Trophoblast cell (in vitro differentiated cells and primary cell): ENCODE measurements at regions not wholly inside any gene's neighbourhood (a gene's known extent, or its start where the extent isn't known, plus 50 kb on each side); places are given as distances from the start of the nearest gene placed in this dataset.

Experiments used
- DNase-seq, 2 donors: peaks; one replicate each; pipeline ENCODE4 v3.0.0-alpha.2; 2016
- H2AFZ ChIP-seq: 2 replicates; pipeline ENCODE4 v1.6.1; 2013; ENCODE audit warnings: low read length, moderate library complexity, mild to moderate bottlenecking; ENCODE audit not compliant: insufficient read depth, poor library complexity
- H2AK5ac ChIP-seq: 2 replicates; pipeline ENCODE4 v1.6.1; 2013; ENCODE audit warnings: mild to moderate bottlenecking, low read length
- H2BK120ac ChIP-seq: 2 replicates; pipeline ENCODE4 v1.6.1; 2013; ENCODE audit warnings: low read length, mild to moderate bottlenecking, moderate library complexity; ENCODE audit not compliant: insufficient read depth, poor library complexity
- H2BK12ac ChIP-seq: 2 replicates; pipeline ENCODE4 v1.6.1; 2013; ENCODE audit warnings: mild to moderate bottlenecking, low read length, moderate library complexity
- H2BK5ac ChIP-seq: 2 replicates; pipeline ENCODE4 v1.6.1; 2013; ENCODE audit warnings: low read length, low read depth, moderate library complexity, mild to moderate bottlenecking; ENCODE audit not compliant: poor library complexity
- H3K14ac ChIP-seq: 2 replicates; pipeline ENCODE4 v1.6.1; 2013; ENCODE audit warnings: mild to moderate bottlenecking, low read length
- H3K18ac ChIP-seq: 2 replicates; pipeline ENCODE4 v1.6.1; 2013; ENCODE audit warnings: mild to moderate bottlenecking, low read length
- H3K23ac ChIP-seq: 2 replicates; pipeline ENCODE4 v1.6.1; 2013; ENCODE audit warnings: low read length
- H3K27ac ChIP-seq: 2 replicates; pipeline ENCODE4 v1.5.1; 2013; ENCODE audit warnings: low read depth, mild to moderate bottlenecking, inconsistent platforms, low read length, moderate library complexity
- H3K27me3 ChIP-seq: 2 replicates; pipeline ENCODE4 v1.6.1; 2013; ENCODE audit warnings: inconsistent platforms, mild to moderate bottlenecking, low read length, moderate library complexity; ENCODE audit not compliant: insufficient read depth
- H3K36me3 ChIP-seq, 2 experiments: 1 replicate in 1 of 2; 2 replicates in 1 of 2; pipeline ENCODE4 v1.6.1; 2013; ENCODE audit warnings: low read length in 2 of 2, mild to moderate bottlenecking in 2 of 2, moderate library complexity in 1 of 2; ENCODE audit not compliant: insufficient read depth in 2 of 2, control insufficient read depth in 1 of 2
- H3K4ac ChIP-seq: 2 replicates; pipeline ENCODE4 v1.6.1; 2013; ENCODE audit warnings: low read depth, mild to moderate bottlenecking, low read length, moderate library complexity
- H3K4me1 ChIP-seq, 2 experiments: 1 replicate in 1 of 2; 2 replicates in 1 of 2; pipeline ENCODE4 v1.6.1; 2013; ENCODE audit warnings: low read length in 2 of 2, mild to moderate bottlenecking in 2 of 2, moderate library complexity in 1 of 2; ENCODE audit not compliant: insufficient read depth in 2 of 2, control insufficient read depth in 1 of 2
- H3K4me2 ChIP-seq: 2 replicates; pipeline ENCODE4 v1.6.1; 2013; ENCODE audit warnings: inconsistent platforms, mild to moderate bottlenecking, low read length, moderate library complexity
- H3K4me3 ChIP-seq: 2 replicates; pipeline ENCODE4 v1.5.1; 2013; ENCODE audit warnings: mild to moderate bottlenecking, low read depth, low read length, inconsistent platforms
- H3K79me1 ChIP-seq: one replicate; pipeline ENCODE4 v1.6.1; 2013; ENCODE audit warnings: low read length
- H3K79me2 ChIP-seq: 2 replicates; pipeline ENCODE4 v1.6.1; 2013; ENCODE audit warnings: low read length, mild to moderate bottlenecking; ENCODE audit not compliant: control insufficient read depth, insufficient read depth, poor library complexity
- H3K9ac ChIP-seq: 2 replicates; pipeline ENCODE4 v1.6.1; 2013; ENCODE audit warnings: mild to moderate bottlenecking, low read length
- H3K9me3 ChIP-seq: 2 replicates; pipeline ENCODE4 v1.6.1; 2013; ENCODE audit warnings: low read depth, mild to moderate bottlenecking, control low read depth, inconsistent platforms, low read length; ENCODE audit not compliant: insufficient read depth
- H4K12ac ChIP-seq: 2 replicates; pipeline ENCODE4 v1.6.1; 2013; ENCODE audit warnings: low read depth, mild to moderate bottlenecking, low read length, moderate library complexity
- H4K8ac ChIP-seq: 2 replicates; pipeline ENCODE4 v1.6.1; 2013; ENCODE audit warnings: low read depth, mild to moderate bottlenecking, low read length, moderate library complexity
- H4K91ac ChIP-seq: one replicate; pipeline ENCODE4 v1.6.1; 2013; ENCODE audit warnings: low read depth, mild to moderate bottlenecking, low read length, moderate library complexity
- WGBS: extraction: QIAGEN DNeasy Blood & Tissue Kit; methylation state at CpG from one replicate; pipeline ENCODE4 v1.1.7; 2013; ENCODE audit warnings: missing lambda C conversion rate; ENCODE audit not compliant: insufficient read length, insufficient coverage; ENCODE audit errors: extremely low coverage; 5-methylcytosine and 5-hydroxymethylcytosine counted together

- Histone ChIP-seq H3K23ac (no peak overlapping the region), H3K79me1 (no peaks in the 10 kb centered on the region), H2BK120ac (no peak overlapping the region), H3K79me2 (no peaks in the 10 kb centered on the region), H4K91ac (no peak overlapping the region), H3K18ac (no peak overlapping the region), H2AK5ac (no peak overlapping the region), H4K12ac (no peak overlapping the region), H3K27me3 (no peaks in the 10 kb centered on the region), H3K4me2 (no peak overlapping the region), H3K4me1 (no peaks in the 10 kb centered on the region), H4K8ac (no peak overlapping the region), H3K27ac (no peak overlapping the region), H3K9me3 (peaks cover 9% of the 10 kb centered on the region), H2BK12ac (no peak overlapping the region), H3K36me3 (no peaks in the 10 kb centered on the region), H3K4me3 (no peak overlapping the region), H3K14ac (no peak overlapping the region), H3K9ac (no peak overlapping the region), H2AFZ (no peak overlapping the region), H2BK5ac (no peak overlapping the region), H3K4ac (no peak overlapping the region)
- no peak for DNase-seq
- no CpG with 5 or more reads among the region's 2 CpGs for WGBS
Measured at GRCh38 chr1:30452925-30453324, 270.5 kb downstream of the MATN1 start.

GRCh38 chr1:30452170-30452569, 271.2 kb downstream of the MATN1 start:
- no peak for DNase-seq
- Histone ChIP-seq H2BK5ac (no peak overlapping the region), H3K27ac (no peak overlapping the region), H3K9me3 (peaks cover 9% of the 10 kb centered on the region), H2BK12ac (no peak overlapping the region), H4K91ac (no peak overlapping the region), H3K4me3 (no peak overlapping the region), H4K8ac (no peak overlapping the region), H2BK120ac (no peak overlapping the region), H3K79me2 (no peaks in the 10 kb centered on the region), H3K27me3 (no peaks in the 10 kb centered on the region), H3K18ac (no peak overlapping the region), H3K36me3 (no peaks in the 10 kb centered on the region), H3K79me1 (no peaks in the 10 kb centered on the region), H3K4me1 (no peaks in the 10 kb centered on the region), H2AFZ (no peak overlapping the region), H3K14ac (no peak overlapping the region), H3K4me2 (no peak overlapping the region), H2AK5ac (no peak overlapping the region), H4K12ac (no peak overlapping the region), H3K23ac (no peak overlapping the region), H3K9ac (no peak overlapping the region), H3K4ac (no peak overlapping the region)
- WGBS, result no CpG with 5 or more reads among the region's 2 CpGs

DNA sequence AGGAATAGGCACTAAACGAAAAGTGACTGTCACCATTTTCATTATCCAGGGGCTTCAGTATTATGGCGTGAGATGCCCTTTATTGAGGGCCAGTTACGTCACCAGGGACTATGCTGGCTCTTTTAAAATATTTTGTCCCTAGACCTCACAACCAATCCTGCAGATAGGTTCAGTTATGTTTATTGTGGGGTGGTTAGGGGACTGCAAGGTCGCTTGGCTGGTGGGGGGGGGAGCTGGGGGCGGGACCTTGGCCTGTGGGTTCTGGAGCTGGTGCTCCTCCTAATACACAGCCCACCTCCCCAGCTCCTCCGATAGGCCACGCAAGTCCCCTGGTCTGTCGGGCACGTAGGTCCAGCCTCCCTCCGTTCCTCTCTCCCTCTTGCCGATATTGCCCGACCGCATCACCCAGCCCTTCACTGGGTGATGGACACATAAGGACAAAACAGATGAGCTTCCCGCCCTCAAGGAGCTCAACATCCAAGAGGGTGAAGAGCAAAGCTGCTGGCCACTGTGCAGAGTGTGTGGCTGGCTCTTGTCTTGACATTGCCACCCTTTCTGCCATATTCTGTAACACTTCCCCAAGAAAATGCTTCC, 271.8 kb downstream of the MATN1 start:
- Histone ChIP-seq H3K36me3 (no peaks in the 10 kb centered on the region), H3K9me3 (peaks cover 9% of the 10 kb centered on the region), H3K27ac (no peak overlapping the region), H4K12ac (no peak overlapping the region), H2AFZ (no peak overlapping the region), H3K18ac (no peak overlapping the region), H4K91ac (no peak overlapping the region), H3K4me3 (no peak overlapping the region), H3K79me2 (no peaks in the 10 kb centered on the region), H2BK5ac (no peak overlapping the region), H3K79me1 (no peaks in the 10 kb centered on the region), H3K4me2 (no peak overlapping the region), H3K14ac (no peak overlapping the region), H3K27me3 (no peaks in the 10 kb centered on the region), H2AK5ac (no peak overlapping the region), H3K4ac (no peak overlapping the region), H3K4me1 (no peaks in the 10 kb centered on the region), H3K9ac (peak overlapping the region; percentile 52), H2BK120ac (no peak overlapping the region), H4K8ac (no peak overlapping the region), H2BK12ac (no peak overlapping the region), H3K23ac (no peak overlapping the region)
- no peak for DNase-seq
- WGBS, result no CpG with 5 or more reads among the region's 14 CpGs

GRCh38 chr1:30450818-30451233, 272.6 kb downstream of the MATN1 start:
- Histone ChIP-seq H2BK5ac (no peak overlapping the region), H3K9me3 (peaks cover 9% of the 10 kb centered on the region), H3K79me1 (no peaks in the 10 kb centered on the region), H4K12ac (no peak overlapping the region), H3K4ac (no peak overlapping the region), H2AFZ (no peak overlapping the region), H4K91ac (no peak overlapping the region), H3K4me1 (no peaks in the 10 kb centered on the region), H3K4me3 (no peak overlapping the region), H3K18ac (no peak overlapping the region), H4K8ac (no peak overlapping the region), H2BK120ac (no peak overlapping the region), H3K79me2 (no peaks in the 10 kb centered on the region), H3K9ac (no peak overlapping the region), H2AK5ac (no peak overlapping the region), H3K27me3 (no peaks in the 10 kb centered on the region), H2BK12ac (no peak overlapping the region), H3K4me2 (no peak overlapping the region), H3K27ac (no peak overlapping the region), H3K23ac (no peak overlapping the region), H3K36me3 (no peaks in the 10 kb centered on the region), H3K14ac (no peak overlapping the region)
- WGBS, result no CpG with 5 or more reads among the region's 5 CpGs
- DNase-seq, result no peak
